ENCODE measurements at regions not wholly inside any gene's neighbourhood (a gene's known extent, or its start where the extent isn't known, plus 50 kb on each side); places are given as distances from the start of the nearest gene placed in this dataset.
"Not testable (repeated sequence)": the region's sequence is repeated elsewhere in the genome, so short reads cannot be mapped to it uniquely, and the experiment has no call there.

GRCh38 chr2:84129018-84129417, 330.1 kb downstream of the SUCLG1 start:
- BruUV-seq (replicated peaks): no TSS peak
- Histone ChIP-seq H3K4me3 (ENCODE audit: low read depth in 2 of 2, low read length in 2 of 2) (no peak overlapping the region), H3K36me3 (ENCODE audit: control insufficient read depth, insufficient read depth, low read length) (no peaks in the 10 kb centered on the region), H3K9me3 (ENCODE audit: control insufficient read depth, insufficient read depth, low read depth, low read length) (no peaks in the 10 kb centered on the region), H3K4me1 (ENCODE audit: control insufficient read depth, insufficient read depth, low read length) (no peaks in the 10 kb centered on the region), H3K27ac (ENCODE audit: low read length) (no peak overlapping the region), H3K27me3 (ENCODE audit: control insufficient read depth, insufficient read depth, low read length) (no peaks in the 10 kb centered on the region)
- CTCF ChIA-PET: no interaction called here
- ATAC-seq (no peak), DNase-seq (ENCODE audit: low read depth, low spot score) (no peak)
- POLR2A ChIA-PET: no interaction called here
- in situ Hi-C loops (cut with HindIII; ENCODE audit: low pct_unique_long_range_greater_than_20kb, low sequenced_read_pairs): no loop called here
- intact Hi-C loops (cut with micrococcal nuclease; ENCODE audit: unreplicated experiment): no loop called here
- TF ChIP-seq POLR2AphosphoS5 (IDR thresholded peaks at IDR 0.05; ENCODE audit: low read depth, low read length) (no peak), REST (IDR thresholded peaks at IDR 0.05; ENCODE audit: insufficient read depth in 1 of 2, low read depth in 2 of 2, low read length in 1 of 2) (no peak), CTCF (IDR thresholded peaks at IDR 0.05) (no peak), TCF7L2 (IDR thresholded peaks at IDR 0.05; ENCODE audit: low read depth, low read length) (no peak), SIN3A (IDR thresholded peaks at IDR 0.05; ENCODE audit: borderline replicate concordance, insufficient read depth, low read depth, low read length) (no peak)

GRCh38 chr2:84127812-84128211, 331.3 kb downstream of the SUCLG1 start:
- H3K4me1 ChIP-seq (ENCODE audit: control insufficient read depth, insufficient read depth, low read length); H3K4me3 ChIP-seq (ENCODE audit: low read depth in 2 of 2, low read length in 2 of 2); intact Hi-C loops (cut with micrococcal nuclease; ENCODE audit: unreplicated experiment); POLR2A ChIA-PET; H3K27me3 ChIP-seq (ENCODE audit: control insufficient read depth, insufficient read depth, low read length); in situ Hi-C loops (cut with HindIII; ENCODE audit: low pct_unique_long_range_greater_than_20kb, low sequenced_read_pairs); H3K36me3 ChIP-seq (ENCODE audit: control insufficient read depth, insufficient read depth, low read length); CTCF ChIA-PET; ATAC-seq; H3K9me3 ChIP-seq (ENCODE audit: control insufficient read depth, insufficient read depth, low read depth, low read length); DNase-seq (ENCODE audit: low read depth, low spot score); BruUV-seq (replicated peaks); H3K27ac ChIP-seq (ENCODE audit: low read length): not testable (repeated sequence)

GRCh38 chr2:84126530-84126929, 332.6 kb downstream of the SUCLG1 start:
- no peak overlapping the region for H3K4me3 ChIP-seq (ENCODE audit: low read depth in 2 of 2, low read length in 2 of 2)
- no peak overlapping the region for H3K27ac ChIP-seq (ENCODE audit: low read length)
- ATAC-seq (no peak), DNase-seq (ENCODE audit: low read depth, low spot score) (no peak)
- ChIA-PET CTCF (no interaction called here), POLR2A (no interaction called here)
- no peaks in the 10 kb centered on the region for H3K27me3 ChIP-seq (ENCODE audit: control insufficient read depth, insufficient read depth, low read length)
- no peaks in the 10 kb centered on the region for H3K36me3 ChIP-seq (ENCODE audit: control insufficient read depth, insufficient read depth, low read length)
- TF ChIP-seq CTCF (IDR thresholded peaks at IDR 0.05): no peak
- no peak for TF ChIP-seq REST (IDR thresholded peaks at IDR 0.05; ENCODE audit: insufficient read depth in 1 of 2, low read depth in 2 of 2, low read length in 1 of 2)
- no peak for TF ChIP-seq SIN3A (IDR thresholded peaks at IDR 0.05; ENCODE audit: borderline replicate concordance, insufficient read depth, low read depth, low read length)
- no peak for TF ChIP-seq POLR2AphosphoS5 (IDR thresholded peaks at IDR 0.05; ENCODE audit: low read depth, low read length)
- no peak for TF ChIP-seq TCF7L2 (IDR thresholded peaks at IDR 0.05; ENCODE audit: low read depth, low read length)
- in situ Hi-C loops (cut with HindIII; ENCODE audit: low pct_unique_long_range_greater_than_20kb, low sequenced_read_pairs): no loop called here
- no peaks in the 10 kb centered on the region for H3K9me3 ChIP-seq (ENCODE audit: control insufficient read depth, insufficient read depth, low read depth, low read length)
- intact Hi-C loops (cut with micrococcal nuclease; ENCODE audit: unreplicated experiment): no loop called here
- H3K4me1 ChIP-seq (ENCODE audit: control insufficient read depth, insufficient read depth, low read length): no peaks in the 10 kb centered on the region
- no TSS peak for BruUV-seq (replicated peaks)

All from Panc1 (cell line).